Osteocyte (in vitro differentiated cells): ENCODE measurements at regions not wholly inside any gene's neighbourhood (a gene's known extent, or its start where the extent isn't known, plus 50 kb on each side); places are given as distances from the start of the nearest gene placed in this dataset.

ENCODE experiments used
- DNase-seq: peaks from one replicate; pipeline ENCODE4 v3.0.0; 2021; ENCODE audit warnings: mixed read lengths; ENCODE audit not compliant: unreplicated experiment; ENCODE audit errors: extremely low spot score
- H3K27ac Mint-ChIP-seq: one replicate; pipeline ENCODE4 v1.8.0; 2021; ENCODE audit warnings: mild to moderate bottlenecking, mixed read lengths; ENCODE audit not compliant: unreplicated experiment
- H3K27me3 Mint-ChIP-seq: one replicate; pipeline ENCODE4 v1.8.0; 2021; ENCODE audit warnings: mixed read lengths; ENCODE audit not compliant: unreplicated experiment
- H3K36me3 Mint-ChIP-seq: one replicate; pipeline ENCODE4 v1.8.0; 2021; ENCODE audit warnings: mixed read lengths; ENCODE audit not compliant: unreplicated experiment
- H3K4me1 Mint-ChIP-seq: one replicate; pipeline ENCODE4 v1.8.0; 2021; ENCODE audit warnings: mixed read lengths; ENCODE audit not compliant: unreplicated experiment
- H3K4me3 Mint-ChIP-seq: one replicate; pipeline ENCODE4 v1.8.0; 2021; ENCODE audit warnings: mild to moderate bottlenecking, moderate library complexity, mixed read lengths; ENCODE audit not compliant: unreplicated experiment
- H3K9me3 Mint-ChIP-seq: one replicate; pipeline ENCODE4 v1.8.0; 2021; ENCODE audit warnings: mixed read lengths; ENCODE audit not compliant: unreplicated experiment
- TF ChIP-seq, protein P1 (sequence below): fragments of 200-600 bp; sonication (generic); IDR thresholded peaks from 2 replicates; pipeline ENCODE4 v1.5.0; 2021; ENCODE audit warnings: antibody characterized with exemption, mild to moderate bottlenecking, moderate library complexity

- no peaks in the 10 kb centered on the region for H3K4me1 Mint-ChIP-seq
- H3K27ac Mint-ChIP-seq: no peak overlapping the region
- no peaks in the 10 kb centered on the region for H3K27me3 Mint-ChIP-seq
- TF ChIP-seq, protein P1, sequence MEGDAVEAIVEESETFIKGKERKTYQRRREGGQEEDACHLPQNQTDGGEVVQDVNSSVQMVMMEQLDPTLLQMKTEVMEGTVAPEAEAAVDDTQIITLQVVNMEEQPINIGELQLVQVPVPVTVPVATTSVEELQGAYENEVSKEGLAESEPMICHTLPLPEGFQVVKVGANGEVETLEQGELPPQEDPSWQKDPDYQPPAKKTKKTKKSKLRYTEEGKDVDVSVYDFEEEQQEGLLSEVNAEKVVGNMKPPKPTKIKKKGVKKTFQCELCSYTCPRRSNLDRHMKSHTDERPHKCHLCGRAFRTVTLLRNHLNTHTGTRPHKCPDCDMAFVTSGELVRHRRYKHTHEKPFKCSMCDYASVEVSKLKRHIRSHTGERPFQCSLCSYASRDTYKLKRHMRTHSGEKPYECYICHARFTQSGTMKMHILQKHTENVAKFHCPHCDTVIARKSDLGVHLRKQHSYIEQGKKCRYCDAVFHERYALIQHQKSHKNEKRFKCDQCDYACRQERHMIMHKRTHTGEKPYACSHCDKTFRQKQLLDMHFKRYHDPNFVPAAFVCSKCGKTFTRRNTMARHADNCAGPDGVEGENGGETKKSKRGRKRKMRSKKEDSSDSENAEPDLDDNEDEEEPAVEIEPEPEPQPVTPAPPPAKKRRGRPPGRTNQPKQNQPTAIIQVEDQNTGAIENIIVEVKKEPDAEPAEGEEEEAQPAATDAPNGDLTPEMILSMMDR: no peak
- no peak for DNase-seq
- H3K36me3 Mint-ChIP-seq: no peaks in the 10 kb centered on the region
- H3K4me3 Mint-ChIP-seq: no peak overlapping the region
- H3K9me3 Mint-ChIP-seq: peaks cover 51% of the 10 kb centered on the region
Measured at GRCh38 chr16:6857575-6857974, 475.1 kb upstream of the RBFOX1 start.

- Mint-ChIP-seq H3K27ac (no peak overlapping the region), H3K27me3 (no peaks in the 10 kb centered on the region), H3K36me3 (no peaks in the 10 kb centered on the region), H3K9me3 (peaks cover 56% of the 10 kb centered on the region), H3K4me3 (no peak overlapping the region), H3K4me1 (no peaks in the 10 kb centered on the region)
- TF ChIP-seq, protein P1: no peak
- DNase-seq: no peak
Measured at GRCh38 chr16:6856578-6856977, 476.1 kb upstream of the RBFOX1 start.

GRCh38 chr16:6853565-6853964, 479.1 kb upstream of the RBFOX1 start:
- H3K36me3 Mint-ChIP-seq: peaks cover 2% of the 10 kb centered on the region

GRCh38 chr16:6852643-6853225, 479.9 kb upstream of the RBFOX1 start:
- no peaks in the 10 kb centered on the region for H3K4me1 Mint-ChIP-seq
- H3K27ac Mint-ChIP-seq: no peak overlapping the region
- TF ChIP-seq, protein P1: no peak
- peaks cover 62% of the 10 kb centered on the region for H3K9me3 Mint-ChIP-seq
- H3K36me3 Mint-ChIP-seq: peaks cover 2% of the 10 kb centered on the region
- no peak for DNase-seq
- no peaks in the 10 kb centered on the region for H3K27me3 Mint-ChIP-seq
- no peak overlapping the region for H3K4me3 Mint-ChIP-seq

More at GRCh38 chr16:6853565-6853964, 479.1 kb upstream of the RBFOX1 start:
- TF ChIP-seq, protein P1: no peak
- Mint-ChIP-seq H3K27me3 (no peaks in the 10 kb centered on the region), H3K9me3 (peaks cover 63% of the 10 kb centered on the region), H3K4me3 (no peak overlapping the region), H3K4me1 (no peaks in the 10 kb centered on the region), H3K27ac (no peak overlapping the region)
- DNase-seq: no peak

DNA sequence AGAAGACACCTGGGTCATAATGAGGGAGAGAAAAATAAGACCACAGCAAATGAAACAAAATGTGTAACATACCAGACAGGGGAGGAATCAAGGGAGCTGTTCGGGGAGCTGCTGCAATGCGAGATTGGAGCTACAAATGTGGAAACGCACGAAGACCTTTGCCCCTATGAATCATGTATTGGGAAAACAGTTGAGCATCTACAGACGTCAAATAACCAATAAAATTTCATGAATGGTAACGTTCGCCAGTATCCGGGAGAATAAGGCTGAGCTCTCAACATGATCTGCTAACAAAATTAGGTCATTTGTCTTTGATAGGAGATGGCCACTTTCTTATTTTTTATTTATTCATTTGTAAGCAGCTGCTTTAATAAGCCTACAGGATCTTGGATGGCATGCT, 486.2 kb upstream of the RBFOX1 start:
- H3K27me3 Mint-ChIP-seq: no peaks in the 10 kb centered on the region

More for the DNA sequence above, 486.2 kb upstream of the RBFOX1 start:
- Mint-ChIP-seq H3K27ac (no peak overlapping the region), H3K4me3 (no peak overlapping the region), H3K36me3 (peaks cover 2% of the 10 kb centered on the region), H3K4me1 (no peaks in the 10 kb centered on the region), H3K9me3 (peaks cover 73% of the 10 kb centered on the region)
- TF ChIP-seq, protein P1: no peak
- no peak for DNase-seq
